AG09309 (cell line): ENCODE measurements at regions not wholly inside any gene's neighbourhood (a gene's known extent, or its start where the extent isn't known, plus 50 kb on each side); places are given as distances from the start of the nearest gene placed in this dataset.

Experiments
- DNase-seq: peaks from one replicate; pipeline ENCODE4 v3.0.0-alpha.2; 2010; ENCODE audit warnings: low read depth
- H3K4me3 ChIP-seq: 2 replicates; pipeline ENCODE4 v1.5.1; 2011; ENCODE audit warnings: mild to moderate bottlenecking, low read depth, low read length, moderate library complexity; ENCODE audit not compliant: control insufficient read depth
- TF ChIP-seq, protein P1 (sequence below): IDR thresholded peaks from 2 replicates; pipeline ENCODE4 v1.5.1; 2011; ENCODE audit warnings: mild to moderate bottlenecking, low read depth, low read length, inconsistent platforms; ENCODE audit not compliant: insufficient read depth, control insufficient read depth; ENCODE audit errors: missing control alignments

DNA sequence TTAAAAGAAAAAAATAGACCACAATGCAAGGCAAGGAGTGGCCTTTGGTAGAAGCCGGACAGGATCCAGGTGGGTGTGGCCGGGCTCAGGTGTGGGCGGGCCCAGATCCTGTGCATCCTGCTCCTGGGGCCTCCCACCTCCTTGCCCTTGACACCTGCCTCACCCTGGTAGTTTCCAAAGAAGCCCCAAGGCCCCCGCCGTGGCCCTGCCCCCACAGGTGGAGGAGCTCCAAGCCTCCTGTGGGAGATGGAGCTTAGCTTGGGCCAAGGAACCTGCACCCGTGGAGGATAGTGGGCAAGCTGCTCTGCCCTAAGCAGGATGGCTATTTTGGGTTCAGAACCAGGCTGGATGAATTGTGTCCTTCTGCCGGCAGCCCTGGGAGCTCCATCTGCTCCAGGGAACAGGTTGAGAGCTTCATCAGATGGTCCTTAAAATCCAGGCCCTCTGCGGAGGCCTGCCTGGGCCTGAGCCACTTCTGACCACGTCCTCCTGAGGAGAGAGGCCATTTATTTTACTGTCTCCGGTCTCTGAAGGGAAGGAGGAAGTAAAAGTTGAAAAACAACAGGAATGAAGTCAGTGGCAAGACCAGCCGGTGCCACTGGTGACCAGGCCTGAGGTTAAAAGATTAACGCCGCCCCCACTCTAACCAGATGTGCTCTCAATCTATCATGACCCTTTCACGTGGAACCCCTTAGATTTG lies 53.9 kb upstream of the KLF13 start:
- TF ChIP-seq, protein P1, sequence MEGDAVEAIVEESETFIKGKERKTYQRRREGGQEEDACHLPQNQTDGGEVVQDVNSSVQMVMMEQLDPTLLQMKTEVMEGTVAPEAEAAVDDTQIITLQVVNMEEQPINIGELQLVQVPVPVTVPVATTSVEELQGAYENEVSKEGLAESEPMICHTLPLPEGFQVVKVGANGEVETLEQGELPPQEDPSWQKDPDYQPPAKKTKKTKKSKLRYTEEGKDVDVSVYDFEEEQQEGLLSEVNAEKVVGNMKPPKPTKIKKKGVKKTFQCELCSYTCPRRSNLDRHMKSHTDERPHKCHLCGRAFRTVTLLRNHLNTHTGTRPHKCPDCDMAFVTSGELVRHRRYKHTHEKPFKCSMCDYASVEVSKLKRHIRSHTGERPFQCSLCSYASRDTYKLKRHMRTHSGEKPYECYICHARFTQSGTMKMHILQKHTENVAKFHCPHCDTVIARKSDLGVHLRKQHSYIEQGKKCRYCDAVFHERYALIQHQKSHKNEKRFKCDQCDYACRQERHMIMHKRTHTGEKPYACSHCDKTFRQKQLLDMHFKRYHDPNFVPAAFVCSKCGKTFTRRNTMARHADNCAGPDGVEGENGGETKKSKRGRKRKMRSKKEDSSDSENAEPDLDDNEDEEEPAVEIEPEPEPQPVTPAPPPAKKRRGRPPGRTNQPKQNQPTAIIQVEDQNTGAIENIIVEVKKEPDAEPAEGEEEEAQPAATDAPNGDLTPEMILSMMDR: no peak

DNA sequence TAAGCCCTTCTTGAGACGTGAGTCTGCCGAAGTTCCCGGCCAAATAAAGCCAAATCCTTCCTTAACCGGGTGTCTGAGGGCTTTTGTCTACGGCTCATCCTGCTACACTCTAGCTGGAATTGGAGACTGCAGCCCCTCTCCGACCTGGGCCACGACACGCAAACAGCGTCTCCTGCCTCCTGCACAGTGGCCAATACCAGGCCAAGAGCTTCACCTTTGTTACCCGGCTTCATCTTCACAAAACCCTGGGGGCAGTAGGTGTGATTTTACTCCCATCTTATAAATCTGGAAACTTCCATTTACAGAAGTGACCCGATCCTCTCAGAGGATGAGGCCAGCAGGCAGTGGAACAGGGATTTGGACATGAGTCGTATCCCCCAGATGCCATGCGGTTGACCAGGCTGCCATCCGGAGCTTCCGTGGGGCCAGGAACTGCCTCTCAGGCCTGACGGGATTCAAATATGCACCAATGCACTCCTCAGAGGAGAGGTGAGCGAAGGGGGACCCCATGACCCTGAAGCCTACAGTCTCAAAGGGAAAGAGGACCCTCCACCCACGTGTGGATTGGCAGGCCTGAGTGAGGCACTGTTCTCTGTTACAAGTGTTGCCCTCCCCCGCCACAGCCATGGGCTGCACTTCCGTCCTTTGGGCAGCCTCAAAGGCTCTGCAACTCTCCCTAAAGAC lies 53.2 kb upstream of the KLF13 start:
- H3K4me3 ChIP-seq: no peak overlapping the region
- DNase-seq: no peak
- TF ChIP-seq, protein P1: no peak

More for the DNA sequence above, 53.9 kb upstream of the KLF13 start:
- H3K4me3 ChIP-seq: no peak overlapping the region
- DNase-seq: no peak

DNA sequence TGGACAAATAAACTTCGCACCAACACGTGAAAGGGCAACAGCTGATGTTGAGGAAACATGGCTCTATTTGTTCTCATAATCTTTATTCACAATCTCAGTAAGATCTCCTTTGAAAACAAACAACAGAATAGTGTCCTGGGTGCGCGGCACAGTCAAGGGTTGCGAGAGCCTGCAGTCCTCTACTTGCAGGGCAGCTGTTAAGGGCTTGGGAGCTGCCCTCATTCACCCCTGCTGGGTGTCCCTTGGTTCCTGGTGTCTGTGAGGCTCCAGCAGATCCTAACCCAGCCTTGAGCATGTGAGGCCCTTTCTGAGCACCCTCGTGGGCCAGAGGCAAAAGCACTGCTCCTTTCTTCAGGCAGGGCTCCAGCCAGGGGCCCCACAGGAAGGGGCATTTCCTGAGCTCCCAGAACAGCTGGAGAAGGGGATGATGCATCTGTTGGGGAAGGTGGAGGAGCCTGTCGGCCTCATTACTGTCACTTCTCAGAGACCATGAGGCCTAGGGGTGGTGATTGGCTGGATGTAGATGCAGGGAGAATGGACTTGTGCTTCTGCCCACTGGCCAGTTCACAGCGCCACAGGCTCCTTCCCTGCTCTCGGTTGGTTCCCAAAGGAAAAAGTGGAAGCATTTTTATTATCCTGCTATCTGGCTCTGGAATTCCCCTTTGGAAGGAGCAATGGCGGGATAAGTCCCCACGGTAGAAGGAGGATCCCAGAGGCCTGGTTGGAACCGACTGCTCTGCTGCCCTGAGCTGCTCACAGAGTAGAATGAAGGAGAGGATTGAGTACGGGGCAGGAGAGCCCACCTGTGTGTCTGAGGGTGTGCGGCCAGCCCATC lies 51.9 kb upstream of the KLF13 start:
- TF ChIP-seq, protein P1: no peak

DNA sequence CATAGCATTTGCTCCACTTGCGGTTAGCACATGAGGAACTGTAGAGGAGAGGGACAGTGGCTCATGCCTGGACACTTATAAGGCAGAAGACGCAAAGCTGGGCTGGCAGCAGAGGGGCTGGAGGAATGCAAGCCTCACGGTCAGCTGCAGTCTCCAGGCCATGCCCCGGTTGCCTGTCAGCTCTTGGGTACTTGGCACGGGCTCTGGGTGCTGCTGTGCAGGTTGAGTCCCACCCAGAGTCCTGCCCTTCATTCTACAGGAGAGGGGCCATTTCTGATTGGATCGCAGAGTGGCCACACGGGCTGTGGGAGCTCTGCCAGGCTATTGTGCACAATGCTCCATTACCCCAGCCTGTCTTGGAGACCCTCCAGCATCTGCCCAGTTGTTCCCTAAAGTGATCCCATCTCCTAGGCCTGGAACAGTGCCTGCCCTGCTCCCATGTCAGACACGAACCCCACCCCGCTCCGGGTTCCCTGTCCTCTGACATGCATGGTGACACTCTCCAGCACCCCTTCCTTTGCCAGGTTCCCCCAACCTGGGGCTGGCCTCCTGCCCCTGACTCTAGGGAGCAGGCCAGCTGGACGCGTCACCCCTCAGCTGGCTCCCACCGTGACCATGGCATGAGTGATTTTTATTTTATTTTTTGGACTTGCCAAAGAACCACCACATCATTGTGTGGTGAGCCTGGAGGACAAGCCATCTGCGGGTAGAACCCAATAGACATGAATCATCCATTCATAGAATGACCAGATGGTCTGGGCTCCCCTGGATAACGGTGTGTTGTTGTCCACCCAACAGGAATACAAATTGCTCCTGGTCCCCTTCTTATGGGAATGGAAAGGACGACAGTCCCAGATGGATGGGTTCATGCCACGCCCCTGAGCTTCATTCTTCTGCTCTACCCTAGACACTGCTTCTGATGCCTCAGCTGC lies 51.0 kb upstream of the KLF13 start:
- DNase-seq: no peak
- H3K4me3 ChIP-seq: no peak overlapping the region
- TF ChIP-seq, protein P1: no peak

More for the DNA sequence above, 51.9 kb upstream of the KLF13 start:
- no peak for DNase-seq
- H3K4me3 ChIP-seq: no peak overlapping the region

DNA sequence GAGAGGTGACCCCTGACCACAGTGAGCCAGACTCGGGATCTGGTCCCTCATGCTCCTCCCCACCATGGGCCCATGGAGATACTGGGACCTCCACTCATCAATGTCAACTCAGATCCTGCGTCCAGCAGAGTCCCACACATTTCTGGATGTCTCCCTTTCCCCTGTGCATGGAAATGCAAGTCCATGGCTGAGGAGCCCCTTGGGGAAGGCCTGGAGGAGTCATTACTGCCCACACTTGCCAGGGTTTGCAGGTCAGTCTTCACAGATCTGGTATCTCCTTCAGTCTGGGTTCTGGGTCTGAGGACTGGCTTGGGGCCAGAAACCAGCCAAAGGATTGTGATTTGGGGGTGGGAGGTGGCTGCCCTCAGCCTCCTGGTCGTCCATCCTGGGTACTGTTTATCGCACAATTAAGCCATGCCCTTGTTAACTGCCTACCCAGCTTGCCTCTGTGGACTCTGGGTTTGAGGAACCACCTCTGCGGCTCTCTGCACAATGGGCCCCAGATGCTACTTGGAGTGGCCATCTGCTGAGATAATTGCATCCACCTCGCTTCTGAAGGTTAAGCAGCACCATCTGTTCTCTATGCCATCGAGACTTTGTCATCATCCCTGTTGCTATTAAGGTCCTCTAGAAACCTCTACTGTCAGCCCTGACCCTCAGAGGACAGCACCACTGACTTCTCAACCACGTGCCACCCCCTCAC lies 49.9 kb upstream of the KLF13 start:
- H3K4me3 ChIP-seq: no peak overlapping the region
- no peak for DNase-seq
- TF ChIP-seq, protein P1: no peak
